Endothelial cell of umbilical vein (primary cell): ENCODE measurements at regions not wholly inside any gene's neighbourhood (a gene's known extent, or its start where the extent isn't known, plus 50 kb on each side); places are given as distances from the start of the nearest gene placed in this dataset.

Experiments used
- BruUV-seq: library from RNA; stranded (reverse); fragments of 400-500 nt; replicated peaks from 2 replicates; lab custom pipeline; 2021; lab: Mats Ljungman, UMichigan
- CTCF ChIA-PET: fragments of 300-600, 350-600 bp; sonication (Branson Sonifier 250); formaldehyde crosslinking; loops from one replicate; lab custom pipeline; 2021; ENCODE audit warnings: antibody characterized with exemption, inconsistent platforms; lab: Charles Lee
- POLR2A ChIA-PET: fragments of 300-600, 350-600 bp; sonication (Branson Sonifier 250); formaldehyde crosslinking; loops from one replicate; lab custom pipeline; 2021; ENCODE audit warnings: antibody characterized with exemption, inconsistent platforms; lab: Charles Lee
- DNase-seq: peaks from one replicate; pipeline ENCODE4 v3.0.0-alpha.2; 2011; ENCODE audit warnings: low read depth, low spot score
- FAIRE-seq: peaks from 2 replicates; lab custom pipeline; 2011; peaks lifted over from hg19 to GRCh38; lab: Jason Lieb, UNC
- H2AFZ ChIP-seq: 2 replicates; pipeline ENCODE4 v1.6.0; 2012; ENCODE audit warnings: low read depth, low read length, control low read depth, inconsistent platforms
- H3K27ac ChIP-seq: 2 replicates; pipeline ENCODE4 v1.5.1; 2011; ENCODE audit warnings: low read depth, mild to moderate bottlenecking, control low read depth, low read length, moderate library complexity; ENCODE audit not compliant: insufficient read depth
- H3K27me3 ChIP-seq, 2 experiments: 2 replicates each; pipeline versions ENCODE4 v1.6.0 to v1.6.1; 2011; ENCODE audit warnings: low read length in 2 of 2, mixed read lengths in 1 of 2; ENCODE audit not compliant: control insufficient read depth in 2 of 2, insufficient read depth in 2 of 2
- H3K36me3 ChIP-seq, 2 experiments: 2 replicates in 1 of 2; 3 replicates in 1 of 2; pipeline ENCODE4 v1.5.1; 2011; ENCODE audit warnings: low read length in 2 of 2, mild to moderate bottlenecking in 1 of 2, moderate library complexity in 1 of 2; ENCODE audit not compliant: control insufficient read depth in 2 of 2, insufficient read depth in 2 of 2; ENCODE audit errors: extremely low read depth in 1 of 2
- H3K4me1 ChIP-seq: 3 replicates; pipeline ENCODE4 v1.5.1; 2011; ENCODE audit warnings: mild to moderate bottlenecking, low read length; ENCODE audit not compliant: control insufficient read depth, insufficient read depth; ENCODE audit errors: extremely low read depth
- H3K4me2 ChIP-seq: 2 replicates; pipeline ENCODE4 v1.6.1; 2011; ENCODE audit warnings: low read length, control low read depth, mixed read lengths; ENCODE audit not compliant: insufficient read depth
- H3K4me3 ChIP-seq, 3 experiments: fragments of 200-600 bp in 1 of 3; sonication (generic), shearing (Covaris generic) in 1 of 3; replicated peaks in 1 of 3; 2 replicates each; pipeline ENCODE4 v1.5.1; 2011 to 2016; ENCODE audit warnings: control low read depth in 3 of 3, low read length in 3 of 3, mild to moderate bottlenecking in 2 of 3, inconsistent platforms in 1 of 3, low read depth in 1 of 3, moderate library complexity in 1 of 3; ENCODE audit not compliant: insufficient read depth in 1 of 3
- H3K79me2 ChIP-seq: 2 replicates; pipeline ENCODE4 v1.6.0; 2012; ENCODE audit warnings: low read length, inconsistent platforms; ENCODE audit not compliant: control insufficient read depth, insufficient read depth
- H3K9ac ChIP-seq: replicated peaks from 2 replicates; pipeline ENCODE3; 2011; ENCODE audit warnings: low read length, control low read depth; ENCODE audit not compliant: insufficient read depth; ENCODE audit errors: extremely low read depth
- H3K9me1 ChIP-seq: replicated peaks from 3 replicates; pipeline ENCODE4 v1.6.0; 2011; ENCODE audit warnings: mild to moderate bottlenecking, low read length; ENCODE audit not compliant: control insufficient read depth, insufficient read depth; ENCODE audit errors: extremely low read depth
- H3K9me3 ChIP-seq: replicated peaks from 2 replicates; pipeline ENCODE4 v1.5.1; 2012; ENCODE audit warnings: low read length, inconsistent platforms; ENCODE audit not compliant: control insufficient read depth, insufficient read depth
- H4K20me1 ChIP-seq: replicated peaks from 2 replicates; pipeline ENCODE3; 2011; ENCODE audit warnings: mild to moderate bottlenecking, low read length; ENCODE audit not compliant: control insufficient read depth, insufficient read depth; ENCODE audit errors: extremely low read depth
- EZH2 ChIP-seq: IDR thresholded peaks from 2 replicates; pipeline ENCODE4 v1.6.1; 2012; ENCODE audit warnings: borderline replicate concordance, low read depth, mild to moderate bottlenecking, moderate library complexity, low read length, inconsistent platforms; ENCODE audit not compliant: severe bottlenecking
- FOS ChIP-seq: IDR thresholded peaks from 2 replicates; pipeline ENCODE4 v1.6.1; 2011; ENCODE audit warnings: mild to moderate bottlenecking, low read length, moderate library complexity, borderline replicate concordance; ENCODE audit not compliant: insufficient read depth
- GATA2 ChIP-seq: IDR thresholded peaks from 2 replicates; pipeline ENCODE4 v1.7.0; 2011; ENCODE audit warnings: low read depth, mild to moderate bottlenecking, moderate library complexity, mixed read lengths, low read length; ENCODE audit not compliant: insufficient read length, insufficient read depth
- JUN ChIP-seq: IDR thresholded peaks from 2 replicates; pipeline ENCODE4 v1.6.1; 2011; ENCODE audit warnings: borderline replicate concordance, low read depth; ENCODE audit not compliant: insufficient read length, insufficient read depth
- MYC ChIP-seq: IDR thresholded peaks from one replicate; pipeline ENCODE4 v1.6.1; 2011; ENCODE audit warnings: mild to moderate bottlenecking, low read depth, low read length
- POLR2A ChIP-seq: IDR thresholded peaks from 2 replicates; pipeline ENCODE4 v1.6.1; 2012; ENCODE audit warnings: low read depth, mild to moderate bottlenecking, control low read depth, low read length
- POLR2AphosphoS5 ChIP-seq: IDR thresholded peaks from 2 replicates; pipeline ENCODE4 v1.6.1; 2012; ENCODE audit warnings: low read depth, mild to moderate bottlenecking, control low read depth, low read length, moderate library complexity; ENCODE audit not compliant: insufficient read depth
- dilution Hi-C: fragments of 300-500 bp; cut with MboI; formaldehyde crosslinking; loops from one replicate; pipeline ENCODE4 v1.15.0; 2019; ENCODE audit warnings: low sequenced_read_pairs; ENCODE audit not compliant: extremely low pct_ligation_motif_present
- intact Hi-C: fragments of 100-400 bp; cut with micrococcal nuclease; formaldehyde crosslinking; loops from one replicate; pipeline ENCODE4 v1.10.0; 2022
- TF ChIP-seq, protein P1 (sequence below), 2 donors: IDR thresholded peaks; 1 replicate in 1 of 2; 2 replicates in 1 of 2; pipeline ENCODE4 v1.5.1; 2011; ENCODE audit warnings: low read length in 2 of 2, mild to moderate bottlenecking in 2 of 2, moderate library complexity in 2 of 2, control low read depth in 1 of 2, inconsistent platforms in 1 of 2, low read depth in 1 of 2; ENCODE audit not compliant: insufficient read depth in 1 of 2; ENCODE audit errors: extremely low read depth in 1 of 2
- TF ChIP-seq, protein P2 (sequence below): IDR thresholded peaks from 2 replicates; pipeline ENCODE4 v1.6.1; 2011; ENCODE audit not compliant: insufficient read depth, insufficient read length

GRCh38 chr4:160580581-160580980 lies 1477.7 kb downstream of the RAPGEF2 start:
- DNase-seq (no peak), FAIRE-seq (no peak)
- BruUV-seq = no TSS peak
- Histone ChIP-seq H3K27ac (no peak overlapping the region), H3K4me1 (no peaks in the 10 kb centered on the region), H3K9me3 (no peaks in the 10 kb centered on the region), H3K4me2 (no peak overlapping the region), H3K9ac (no peak overlapping the region), H2AFZ (no peak overlapping the region), H3K79me2 (no peaks in the 10 kb centered on the region), H3K27me3 (no peaks in the 10 kb centered on the region), H3K36me3 (no peaks in the 10 kb centered on the region), H3K9me1 (no peaks in the 10 kb centered on the region), H3K4me3 (no peak overlapping the region), H4K20me1 (no peaks in the 10 kb centered on the region)
- dilution Hi-C loops (no loop called here), intact Hi-C loops (no loop called here)
- ChIA-PET CTCF (no interaction called here), POLR2A (no interaction called here)
- TF ChIP-seq JUN (no peak), POLR2A (no peak), EZH2 (no peak), FOS (no peak), MYC (no peak), POLR2AphosphoS5 (no peak), GATA2 (no peak)
- TF ChIP-seq, protein P1, sequence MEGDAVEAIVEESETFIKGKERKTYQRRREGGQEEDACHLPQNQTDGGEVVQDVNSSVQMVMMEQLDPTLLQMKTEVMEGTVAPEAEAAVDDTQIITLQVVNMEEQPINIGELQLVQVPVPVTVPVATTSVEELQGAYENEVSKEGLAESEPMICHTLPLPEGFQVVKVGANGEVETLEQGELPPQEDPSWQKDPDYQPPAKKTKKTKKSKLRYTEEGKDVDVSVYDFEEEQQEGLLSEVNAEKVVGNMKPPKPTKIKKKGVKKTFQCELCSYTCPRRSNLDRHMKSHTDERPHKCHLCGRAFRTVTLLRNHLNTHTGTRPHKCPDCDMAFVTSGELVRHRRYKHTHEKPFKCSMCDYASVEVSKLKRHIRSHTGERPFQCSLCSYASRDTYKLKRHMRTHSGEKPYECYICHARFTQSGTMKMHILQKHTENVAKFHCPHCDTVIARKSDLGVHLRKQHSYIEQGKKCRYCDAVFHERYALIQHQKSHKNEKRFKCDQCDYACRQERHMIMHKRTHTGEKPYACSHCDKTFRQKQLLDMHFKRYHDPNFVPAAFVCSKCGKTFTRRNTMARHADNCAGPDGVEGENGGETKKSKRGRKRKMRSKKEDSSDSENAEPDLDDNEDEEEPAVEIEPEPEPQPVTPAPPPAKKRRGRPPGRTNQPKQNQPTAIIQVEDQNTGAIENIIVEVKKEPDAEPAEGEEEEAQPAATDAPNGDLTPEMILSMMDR (IDR thresholded peaks at IDR 0.05; ENCODE audit: extremely low read depth in 1 of 2, insufficient read depth in 1 of 2, low read depth in 1 of 2, low read length in 2 of 2) = no peak
- TF ChIP-seq, protein P2, sequence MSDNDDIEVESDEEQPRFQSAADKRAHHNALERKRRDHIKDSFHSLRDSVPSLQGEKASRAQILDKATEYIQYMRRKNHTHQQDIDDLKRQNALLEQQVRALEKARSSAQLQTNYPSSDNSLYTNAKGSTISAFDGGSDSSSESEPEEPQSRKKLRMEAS = no peak
